Stimulated activated CD8-positive, alpha-beta memory T cell treated with anti-CD3 and anti-CD28 coated beads, Interleukin-15, amount 100 ng/mL, for 24 hours (primary cell): ENCODE measurements at regions not wholly inside any gene's neighbourhood (a gene's known extent, or its start where the extent isn't known, plus 50 kb on each side); places are given as distances from the start of the nearest gene placed in this dataset.

Experiments used
- DNase-seq: peaks from one replicate; pipeline ENCODE4 v3.0.0-alpha.2; 2020; ENCODE audit warnings: low read depth

GRCh38 chr12:107978201-107978600, 150.9 kb upstream of the WSCD2 start:
- DNase-seq, result no peak

- no peak for DNase-seq
Measured at GRCh38 chr12:107978641-107979040, 150.4 kb upstream of the WSCD2 start.

GRCh38 chr12:107983756-107984472, 145.2 kb upstream of the WSCD2 start:
- no peak for DNase-seq

DNA sequence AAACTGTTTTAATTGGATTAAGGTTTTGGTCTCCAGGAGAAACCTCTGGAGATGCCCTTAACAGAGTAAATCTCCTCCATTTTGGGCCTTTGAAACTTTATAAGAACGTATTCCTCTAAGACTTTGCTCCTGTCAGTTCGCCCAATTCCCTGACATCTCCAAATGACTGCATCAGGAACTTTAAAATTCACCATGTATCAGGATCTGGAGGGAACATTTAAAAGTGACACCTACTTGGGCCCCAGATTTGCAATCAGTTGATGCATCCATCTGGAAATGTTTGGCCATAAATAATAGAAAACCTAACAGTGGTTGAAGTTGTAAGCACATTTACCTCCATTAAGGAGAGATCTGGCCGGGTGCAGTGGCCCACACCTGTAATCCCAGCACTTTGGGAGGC, 144.1 kb upstream of the WSCD2 start:
- no peak for DNase-seq

- DNase-seq, result no peak
Measured at GRCh38 chr12:107986183-107986582, 142.9 kb upstream of the WSCD2 start.

- DNase-seq, result no peak
Measured at GRCh38 chr12:107990325-107990724, 138.8 kb upstream of the WSCD2 start.

DNA sequence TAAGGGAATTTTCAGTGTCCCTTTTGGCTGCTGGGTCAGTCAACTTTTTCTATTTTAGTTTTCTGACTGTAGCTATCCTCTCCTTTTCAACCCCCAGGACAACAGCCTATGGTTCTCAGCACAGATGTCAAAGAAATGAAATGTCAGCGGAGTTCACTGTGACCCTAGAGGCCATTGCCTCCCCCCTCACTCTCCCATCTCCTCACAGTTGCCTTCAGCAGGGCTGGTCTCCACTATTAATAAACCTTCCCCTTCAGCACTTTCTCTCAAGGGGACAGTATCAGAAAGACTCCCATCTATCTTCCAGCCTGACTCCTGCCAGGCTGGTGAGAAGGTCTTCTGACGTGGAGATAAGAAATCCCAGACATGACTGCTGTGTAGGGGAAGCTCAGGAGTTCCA, 137.1 kb upstream of the WSCD2 start:
- no peak for DNase-seq

- no peak for DNase-seq
Measured at GRCh38 chr12:107992870-107993451, 136.1 kb upstream of the WSCD2 start.

DNA sequence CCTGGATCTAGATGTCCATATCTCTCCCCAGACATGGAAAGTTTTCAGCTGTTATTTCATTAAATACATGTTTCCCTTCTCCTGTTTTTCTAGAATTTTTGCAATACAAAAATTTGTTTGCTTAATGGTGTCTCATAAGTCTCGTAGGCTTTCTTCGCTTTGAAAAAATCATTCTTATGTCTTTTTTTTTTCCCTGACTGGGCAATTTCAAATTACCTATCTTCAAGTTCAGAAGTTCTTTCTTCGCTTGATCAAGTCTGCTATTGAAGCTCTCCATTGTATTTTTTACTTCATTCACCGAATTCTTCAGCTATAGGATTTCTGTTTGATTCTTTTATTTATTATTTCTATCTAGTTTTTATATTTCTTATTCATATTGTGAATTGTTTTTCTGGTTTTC, 130.2 kb upstream of the WSCD2 start:
- DNase-seq, result no peak

- DNase-seq, result no peak
Measured at GRCh38 chr12:108000111-108000510, 129.0 kb upstream of the WSCD2 start.

GRCh38 chr12:108004319-108004718, 124.8 kb upstream of the WSCD2 start:
- no peak for DNase-seq

DNA sequence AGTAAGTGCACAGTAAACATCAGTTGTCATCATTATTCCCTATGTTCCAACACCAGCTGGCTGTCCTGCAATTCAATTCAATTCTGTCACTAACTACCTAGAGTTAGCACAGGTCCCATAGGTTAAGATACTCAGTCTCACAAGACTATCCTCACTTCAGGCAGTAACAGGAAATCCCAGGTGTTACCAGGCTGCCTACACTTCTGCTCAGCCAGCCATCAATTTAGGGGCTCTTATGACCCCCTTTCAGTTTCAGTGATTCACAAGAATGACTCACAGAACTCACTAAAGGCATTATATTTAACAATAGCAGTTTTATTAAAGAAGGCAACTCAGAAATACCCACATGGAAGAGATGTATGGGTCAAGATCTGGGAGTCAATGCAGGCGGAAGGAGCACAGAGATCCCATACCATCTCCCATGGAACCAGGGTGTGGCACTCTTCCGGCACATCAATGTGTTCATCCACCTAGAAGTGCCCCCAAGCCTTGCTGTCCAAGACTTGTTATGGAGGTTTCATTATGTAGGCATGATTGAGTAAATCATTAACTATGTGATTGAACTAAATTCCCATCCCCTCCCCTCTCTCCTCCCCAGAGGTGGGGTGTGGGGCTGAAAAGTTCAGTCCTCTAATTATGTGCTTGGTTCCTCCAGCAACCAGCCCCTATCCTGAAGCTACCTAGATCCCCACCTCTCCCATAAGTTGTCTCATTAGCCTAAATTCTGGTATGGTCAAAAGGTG, 120.8 kb upstream of the WSCD2 start:
- DNase-seq, result no peak

DNA sequence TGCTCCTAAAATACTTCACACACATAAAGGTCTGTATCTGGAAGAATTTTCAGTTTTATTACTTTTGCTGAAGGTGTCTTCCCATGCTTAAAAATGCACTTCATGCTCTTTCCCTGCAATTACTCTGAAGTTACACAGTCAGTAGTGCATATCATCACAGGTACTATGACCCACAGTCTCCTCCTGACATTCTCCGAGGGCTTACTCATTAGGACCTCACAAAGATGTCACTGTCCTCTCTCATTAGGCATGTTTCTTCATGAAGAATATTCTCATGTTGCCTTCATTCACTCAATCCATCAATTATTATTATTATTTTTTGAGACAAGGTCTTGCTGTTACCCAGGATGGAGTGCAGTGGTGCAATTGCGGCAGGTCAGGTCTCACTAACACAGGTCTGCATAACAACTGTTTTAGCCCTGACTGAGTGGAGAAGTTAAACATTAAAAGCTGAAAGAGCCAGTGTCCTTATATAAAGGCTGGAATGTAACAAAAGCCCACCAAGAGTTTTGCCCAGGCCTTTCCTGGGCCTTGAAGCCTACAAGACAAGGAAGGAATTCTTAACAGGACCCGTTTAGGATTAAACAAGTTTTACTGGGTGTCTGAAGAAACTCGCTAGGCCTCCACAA, 119.5 kb upstream of the WSCD2 start:
- DNase-seq, result no peak

GRCh38 chr12:108016022-108016564, 113.0 kb upstream of the WSCD2 start:
- no peak for DNase-seq

DNA sequence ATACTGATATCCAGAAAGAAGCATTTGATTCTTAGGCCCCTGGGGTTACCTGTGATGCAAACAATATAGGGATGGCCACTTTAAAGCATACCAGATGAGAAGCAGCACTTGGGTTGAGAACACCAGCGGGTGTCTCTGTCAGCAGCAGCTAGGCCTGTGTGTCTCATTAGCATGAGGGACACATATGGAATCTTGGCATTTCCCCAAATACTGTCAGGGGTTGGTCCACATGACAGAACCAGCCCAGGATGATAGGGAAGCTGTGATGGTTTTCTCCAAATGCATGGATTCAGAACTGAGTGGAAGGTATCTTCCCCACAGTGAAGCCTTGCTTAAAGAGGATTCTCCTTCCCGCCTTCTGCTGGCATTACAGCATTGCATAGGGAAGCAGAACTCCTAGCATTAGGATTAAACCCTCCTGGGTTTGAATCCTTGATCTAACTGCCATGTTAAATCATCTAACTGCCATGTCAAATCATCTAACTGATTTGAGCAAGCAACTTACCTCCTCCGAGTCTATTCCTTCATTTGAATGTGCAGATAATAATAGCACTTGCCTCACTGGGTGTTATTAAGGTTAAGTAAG, 111.5 kb upstream of the WSCD2 start:
- DNase-seq, result no peak

GRCh38 chr12:108019862-108020261, 109.2 kb upstream of the WSCD2 start:
- no peak for DNase-seq

DNA sequence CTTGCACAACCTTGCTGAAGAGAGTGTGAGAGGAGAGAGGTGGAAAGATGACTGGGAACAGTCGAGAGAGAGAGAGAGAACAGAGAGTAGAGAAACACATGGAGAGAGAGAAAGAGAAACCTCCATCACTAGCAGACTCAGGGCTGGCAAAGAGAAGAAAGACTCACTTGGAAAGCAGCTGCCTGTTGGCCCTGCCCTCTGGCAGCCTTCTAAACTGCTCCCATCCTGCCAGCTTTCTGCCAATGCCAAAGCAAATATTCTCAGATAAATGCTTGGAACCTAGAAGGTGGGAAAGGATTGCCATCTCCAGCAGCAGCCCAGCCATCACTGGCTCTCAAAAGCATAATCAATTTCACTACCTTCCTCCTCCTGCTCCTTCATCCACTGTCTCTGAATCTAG, 107.9 kb upstream of the WSCD2 start:
- no peak for DNase-seq

- DNase-seq, result no peak
Measured at GRCh38 chr12:108021949-108022522, 107.1 kb upstream of the WSCD2 start.

DNA sequence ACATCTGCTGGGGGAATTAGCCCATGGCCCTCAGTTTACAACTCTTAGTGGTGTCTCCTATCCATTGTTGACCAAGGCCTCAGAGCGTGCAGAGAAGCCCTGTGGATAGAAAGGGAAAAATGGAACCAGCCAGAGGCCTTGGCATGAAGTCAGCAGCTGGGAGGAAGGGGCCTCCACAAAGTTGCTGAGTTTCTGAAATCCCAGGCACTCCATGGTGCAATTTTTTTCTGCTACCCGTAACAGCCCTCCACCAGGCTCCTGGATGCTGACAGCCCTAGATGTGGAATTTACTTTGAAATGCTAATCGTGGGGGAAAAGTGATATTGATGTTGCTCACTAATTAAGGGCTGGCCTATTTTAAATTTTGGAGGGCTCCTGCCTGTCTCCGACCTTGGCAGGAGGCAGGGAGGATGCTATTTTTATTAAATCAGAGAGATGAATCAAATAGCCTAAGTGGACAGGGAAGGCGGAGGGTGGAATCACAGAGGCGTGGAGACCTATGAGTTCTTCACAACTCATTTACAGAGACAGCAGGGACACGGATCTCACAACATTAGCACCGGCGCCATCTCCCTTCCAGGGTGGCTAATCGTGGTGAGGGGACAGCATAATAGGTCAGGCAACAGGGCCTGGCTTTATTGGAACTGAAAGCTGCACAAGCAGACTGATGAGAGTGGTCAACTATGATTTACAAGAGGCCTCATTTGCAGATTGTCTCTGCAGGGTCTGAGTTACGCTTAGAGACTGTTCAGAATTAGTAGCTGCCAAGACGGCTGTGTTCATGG, 99.8 kb upstream of the WSCD2 start:
- DNase-seq, result no peak

DNA sequence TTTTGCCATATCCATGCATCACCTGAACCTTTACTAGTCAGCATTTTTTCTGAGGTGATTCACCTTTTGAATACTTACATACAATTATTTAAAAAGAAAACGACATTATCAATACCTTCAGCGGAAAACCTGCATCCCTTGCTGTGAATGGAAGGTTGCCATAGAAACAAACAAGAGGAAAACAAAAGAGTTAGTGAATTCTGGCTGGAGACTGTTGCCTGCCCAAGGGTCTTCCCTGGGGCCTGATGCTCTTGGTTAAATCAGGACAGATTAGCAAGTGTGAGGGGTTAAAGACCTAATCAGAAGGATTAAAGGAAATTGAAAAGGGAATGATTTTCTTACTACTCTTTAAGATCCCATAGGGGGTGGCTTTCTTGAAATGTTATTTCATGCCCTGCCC, 96.0 kb upstream of the WSCD2 start:
- DNase-seq, result no peak

DNA sequence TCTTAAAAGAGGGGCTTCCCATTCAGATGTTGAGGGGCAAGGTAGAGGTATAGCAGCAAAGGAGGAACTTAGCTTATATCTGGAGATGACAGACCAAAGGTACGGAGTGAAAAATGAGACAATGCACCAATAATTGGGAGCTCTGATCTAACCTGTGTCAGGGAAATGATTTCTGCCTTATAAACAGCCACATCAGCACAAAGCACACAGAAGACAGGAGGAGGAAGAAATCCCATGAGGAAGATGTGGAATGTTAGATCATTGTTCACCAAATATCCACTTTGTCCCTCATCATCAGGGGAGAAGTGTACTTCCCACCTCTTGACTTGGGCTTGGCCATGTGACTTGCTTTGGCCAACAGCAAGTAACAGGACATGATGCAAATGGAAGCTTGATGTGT, 93.7 kb upstream of the WSCD2 start:
- no peak for DNase-seq
